ENCODE measurements at regions not wholly inside any gene's neighbourhood (a gene's known extent, or its start where the extent isn't known, plus 50 kb on each side); places are given as distances from the start of the nearest gene placed in this dataset.

DNA sequence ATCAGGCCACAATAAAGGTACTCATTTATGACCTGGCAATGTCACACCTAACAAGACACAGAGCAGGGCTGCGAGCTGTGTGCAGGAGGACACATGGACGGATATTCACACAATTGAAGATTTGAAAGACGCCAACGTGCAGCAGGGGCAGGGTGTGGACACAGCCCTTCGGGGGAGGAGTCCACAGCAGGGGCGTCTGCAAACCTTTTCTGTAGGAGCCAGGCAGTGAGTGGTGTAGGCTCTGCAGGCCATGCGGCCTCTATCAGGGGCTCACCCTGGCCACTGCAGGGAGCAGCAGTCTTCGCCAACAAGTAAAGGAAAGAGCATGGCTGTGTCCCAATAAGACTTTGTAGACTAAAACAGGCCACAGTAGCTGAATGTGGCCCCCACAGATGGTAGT, 125.7 kb upstream of the SNTG2 start:
- DNase-seq: no peak

DNA sequence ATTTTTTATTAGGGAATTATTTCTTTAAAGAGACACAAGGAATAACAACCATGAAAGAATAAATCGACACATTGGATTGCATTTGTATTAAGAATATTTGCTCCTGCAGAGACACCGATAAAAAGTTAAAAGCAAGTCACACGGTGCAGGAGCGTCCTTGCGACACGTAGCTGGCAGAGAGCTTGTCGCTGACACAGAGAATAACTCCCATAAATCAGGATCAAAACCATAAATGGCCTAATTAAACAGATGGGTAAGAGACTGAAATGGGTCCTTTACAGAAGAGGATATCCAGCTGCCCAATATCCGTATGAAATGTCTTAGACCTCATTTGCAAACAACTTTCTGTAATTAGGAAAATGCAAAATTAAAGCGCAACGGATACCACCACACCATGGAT, 126.1 kb upstream of the SNTG2 start:
- no peak for DNase-seq

DNA sequence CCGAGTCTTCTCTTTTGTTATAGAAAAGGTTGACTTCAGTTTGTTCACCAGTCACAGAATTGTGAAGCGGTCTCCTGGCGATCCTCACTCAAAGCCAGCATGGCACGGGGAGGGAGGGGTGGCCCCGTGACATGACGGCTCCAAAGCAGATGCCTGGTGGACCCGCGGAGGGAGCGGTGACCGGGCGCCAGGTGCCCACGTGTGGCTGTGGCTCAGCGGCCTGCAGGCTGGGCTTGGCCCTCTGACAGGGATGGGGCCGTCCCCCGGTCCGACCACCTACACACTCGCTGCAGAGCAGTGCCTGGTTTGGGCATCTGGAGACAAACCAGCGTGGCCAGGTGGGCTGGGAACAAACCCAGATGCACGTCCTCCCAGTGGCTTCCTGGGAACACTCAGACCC, 129.1 kb upstream of the SNTG2 start:
- DNase-seq: no peak

GRCh38 chr2:819601-820000, 131.0 kb upstream of the SNTG2 start:
- DNase-seq: no peak

- no peak for DNase-seq
These were observed 131.5 kb upstream of the SNTG2 start for GRCh38 chr2:819121-819520.

- no peak for DNase-seq
These were observed 133.2 kb upstream of the SNTG2 start for GRCh38 chr2:817336-818015.

GRCh38 chr2:816278-816677, 134.4 kb upstream of the SNTG2 start:
- DNase-seq: no peak

DNA sequence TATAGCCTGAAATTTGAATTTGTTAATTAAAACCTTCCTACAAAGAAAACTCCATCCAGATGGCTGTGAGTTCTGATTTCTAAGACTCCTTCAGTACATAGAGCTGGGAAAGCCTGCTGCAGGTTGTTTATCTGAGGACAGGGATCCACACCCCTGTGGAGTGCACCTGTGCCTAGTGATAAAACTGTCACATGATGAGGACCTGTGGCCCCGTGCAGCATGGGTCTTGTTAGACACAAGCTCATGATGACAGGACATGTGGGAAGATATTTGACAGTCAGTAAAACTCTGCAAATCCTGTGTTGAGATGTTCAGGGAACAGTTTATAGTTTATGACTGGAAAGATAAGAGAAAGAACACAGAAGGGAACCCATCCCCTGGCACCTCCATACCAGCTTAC, 133.2 kb upstream of the TMEM18 start:
- no peak for DNase-seq

DNA sequence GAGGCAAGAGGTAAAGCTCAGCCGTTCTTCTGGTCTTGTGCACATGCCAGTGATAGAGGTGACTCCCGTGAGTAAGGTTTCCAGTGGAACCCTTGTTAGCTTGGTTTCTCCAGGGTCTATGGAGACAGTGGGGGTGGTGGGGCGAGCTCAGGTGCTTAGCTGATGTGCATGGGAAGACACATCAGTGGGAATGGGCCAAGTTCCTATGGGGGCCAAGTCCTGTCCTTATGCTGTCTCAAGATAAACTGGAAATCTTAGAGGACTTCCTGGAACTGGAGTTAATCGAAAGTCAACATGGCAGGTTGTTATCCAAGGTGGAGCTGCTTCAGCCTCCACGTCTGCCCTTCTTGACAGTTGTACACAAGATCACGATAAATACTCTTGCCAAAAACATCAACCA, 130.1 kb upstream of the TMEM18 start:
- no peak for DNase-seq

- DNase-seq: no peak
These were observed 128.5 kb upstream of the TMEM18 start for GRCh38 chr2:805664-806063.

DNA sequence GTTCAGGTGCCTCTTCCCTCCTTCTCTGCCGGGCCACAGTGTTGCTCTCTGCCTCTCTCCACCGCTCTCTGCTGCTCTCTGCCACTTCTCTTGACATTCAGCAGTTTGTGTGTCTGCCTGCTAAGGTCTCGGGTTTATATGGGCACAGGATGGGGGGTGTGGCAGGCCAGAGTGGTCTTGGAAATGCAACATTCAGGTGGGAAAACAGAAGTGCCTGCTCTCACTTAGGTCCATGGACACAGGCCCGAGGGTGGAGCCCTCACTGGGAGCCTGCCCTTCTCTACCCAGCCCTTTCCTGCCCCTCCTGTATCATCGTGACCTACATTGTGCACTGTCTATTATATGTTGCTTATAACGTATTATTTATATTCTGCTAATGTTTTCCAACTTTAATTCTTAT, 120.8 kb upstream of the TMEM18 start:
- no peak for DNase-seq

- no peak for DNase-seq
These were observed 120.3 kb upstream of the TMEM18 start for GRCh38 chr2:797556-797955.

- DNase-seq: no peak
These were observed 119.2 kb upstream of the TMEM18 start for GRCh38 chr2:796141-796985.

GRCh38 chr2:795531-796041, 118.4 kb upstream of the TMEM18 start:
- no peak for DNase-seq

DNA sequence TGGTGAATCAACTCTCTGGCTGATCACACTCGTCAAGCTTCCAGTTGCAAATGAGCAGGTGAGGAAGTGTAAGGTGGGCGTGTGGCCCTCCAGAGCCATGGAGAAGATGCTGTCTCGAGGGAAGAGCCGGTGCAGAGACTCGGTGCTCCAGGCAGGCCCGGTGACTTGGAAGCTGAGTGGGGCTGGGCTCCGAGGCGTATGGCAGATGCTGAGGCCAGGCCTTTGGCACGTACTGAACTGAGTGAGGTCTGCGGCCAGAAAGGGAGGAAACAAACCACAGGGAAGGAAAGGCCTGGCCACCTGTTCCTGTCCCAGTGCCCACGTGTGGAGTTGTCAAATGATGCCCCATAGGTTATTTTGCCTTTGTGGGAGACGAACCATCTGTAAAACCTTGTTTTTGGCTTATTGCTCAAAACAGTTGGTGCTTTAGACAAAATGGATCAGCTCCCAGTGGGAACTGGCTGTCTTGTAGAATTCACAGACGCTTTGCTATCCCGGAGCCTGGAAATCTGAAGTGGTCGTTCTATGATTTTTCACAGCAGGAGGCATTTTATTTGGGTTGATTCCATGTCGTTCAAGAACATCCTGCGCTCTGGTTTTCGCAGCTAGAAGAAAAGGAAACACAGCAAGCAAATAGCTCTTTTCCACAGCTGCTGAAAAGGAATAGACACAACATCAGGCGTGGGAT, 117.5 kb upstream of the TMEM18 start:
- DNase-seq: no peak

DNA sequence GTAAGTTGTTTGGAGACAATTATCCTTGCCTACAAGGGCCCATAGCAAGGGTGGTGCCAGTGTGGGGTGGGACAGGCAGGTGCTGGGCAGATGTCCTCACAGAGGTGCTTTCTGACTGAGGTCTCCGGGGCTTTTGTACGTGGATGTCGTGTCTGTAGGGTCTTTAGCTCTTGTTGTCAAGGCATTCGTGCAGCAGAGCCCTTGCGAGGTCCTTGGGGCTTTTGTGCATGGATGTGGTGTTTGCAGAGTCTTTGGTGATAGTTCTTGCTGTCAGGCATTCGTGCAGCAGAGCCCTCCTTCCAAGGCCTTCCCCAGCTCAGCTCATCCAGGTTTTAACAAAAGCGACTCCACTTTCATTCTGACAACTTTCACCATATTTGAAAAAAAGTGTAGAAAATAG, 116.0 kb upstream of the TMEM18 start:
- no peak for DNase-seq

- no peak for DNase-seq
These were observed 115.5 kb upstream of the TMEM18 start for GRCh38 chr2:792687-793086.

- DNase-seq: no peak
These were observed 113.5 kb upstream of the TMEM18 start for GRCh38 chr2:790634-791245.

- DNase-seq: no peak
These were observed 112.9 kb upstream of the TMEM18 start for GRCh38 chr2:790081-790480.

DNA sequence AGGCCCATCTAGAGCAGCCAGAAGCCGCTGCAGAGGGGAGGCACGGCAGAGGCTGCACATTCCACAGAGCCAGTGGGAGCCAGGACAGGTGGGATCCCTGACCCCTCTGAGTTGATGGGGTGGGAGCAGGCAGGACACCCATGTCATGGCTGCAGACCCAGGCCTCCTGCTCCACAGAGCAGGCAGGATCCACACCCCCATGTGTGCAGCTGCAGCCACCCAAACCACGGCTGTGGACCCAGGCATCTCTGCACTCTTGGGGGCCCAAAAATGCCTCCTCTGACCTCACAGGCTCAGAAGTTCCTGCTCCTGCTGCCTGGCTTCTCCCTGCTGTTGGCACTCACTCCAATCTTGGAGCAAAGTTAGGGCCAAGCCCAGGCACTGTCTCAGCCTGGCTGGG, 112.3 kb upstream of the TMEM18 start:
- DNase-seq: no peak

- no peak for DNase-seq
These were observed 111.2 kb upstream of the TMEM18 start for GRCh38 chr2:788227-789032.

DNA sequence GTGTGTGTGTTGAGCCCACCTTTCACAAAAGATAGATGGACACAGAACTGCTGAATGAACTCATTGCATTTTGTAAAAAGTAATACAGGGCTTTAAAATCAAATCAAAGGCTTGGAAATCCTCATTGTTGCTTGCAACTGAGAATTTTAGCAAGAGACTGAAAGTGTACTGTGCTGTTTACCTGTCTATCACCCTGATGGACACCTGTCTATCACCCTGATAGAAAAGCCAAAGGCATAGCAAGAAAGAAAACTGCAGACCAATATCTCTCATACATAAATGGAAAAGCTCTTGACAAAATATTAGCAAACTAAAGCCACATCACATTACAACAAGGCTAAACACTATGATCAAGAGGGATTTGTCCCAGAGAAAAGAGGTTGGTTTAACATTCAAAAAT, 107.5 kb upstream of the TMEM18 start:
- DNase-seq: no peak

DNA sequence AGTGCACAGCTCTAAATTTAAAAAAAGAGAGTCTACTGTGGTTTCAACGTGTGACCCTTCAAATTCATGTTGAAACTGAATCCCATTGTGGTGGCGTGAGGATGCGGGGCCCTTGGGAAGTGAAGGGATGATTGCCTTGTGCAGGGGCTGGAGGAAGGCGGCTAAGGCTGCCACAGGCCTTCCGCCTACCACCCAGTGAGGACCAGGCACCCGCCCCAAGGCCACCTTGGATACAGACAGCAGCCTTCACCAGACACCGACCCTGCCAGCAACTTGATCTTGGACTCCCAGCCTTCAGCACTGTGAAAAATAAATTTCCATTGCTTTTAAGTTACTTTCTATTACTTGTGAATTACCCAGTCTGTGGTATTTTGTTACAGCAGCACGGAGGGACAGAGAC, 103.4 kb upstream of the TMEM18 start:
- DNase-seq: no peak

Measured in activated CD4-positive, alpha-beta T cell treated with anti-CD3 and anti-CD28 coated beads, Interleukin-10, Interleukin-2, amounts not matched to agents 100 ng/mL and 50 ng/mL, durations not matched to agents 16 hours and 8 hours (primary cell).